ENCODE measurements at regions not wholly inside any gene's neighbourhood (a gene's known extent, or its start where the extent isn't known, plus 50 kb on each side); places are given as distances from the start of the nearest gene placed in this dataset.

DNA sequence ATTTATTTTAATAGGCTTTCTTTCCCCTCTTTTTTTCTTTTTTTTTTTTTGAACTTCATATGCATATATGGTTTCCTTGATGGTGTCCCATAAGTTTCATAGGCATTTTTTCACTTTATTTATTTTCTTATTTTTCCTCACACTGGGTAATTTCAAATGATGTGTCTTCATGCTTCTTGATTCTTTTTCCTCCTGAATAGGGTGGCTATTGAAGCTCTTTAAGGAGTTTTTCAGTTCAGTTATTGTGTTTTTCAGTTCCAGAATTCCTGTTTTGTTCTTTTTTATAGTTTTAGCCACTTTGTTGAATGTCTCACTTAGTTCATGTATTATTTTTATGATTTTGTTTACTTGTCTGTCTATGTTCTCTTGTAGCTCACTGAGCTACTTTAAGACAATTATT is 273.2 kb downstream of the NFKBIZ start:
- H3K27me3 Mint-ChIP-seq = no peaks in the 10 kb centered on the region
- ChIA-PET CTCF (interaction anchor here (1.0 to 1.2 kb wide), 2 partner anchors 18 to 310 kb away, joined by 3 read pairs; no protein-coding TSS in a partner anchor), POLR2A (no interaction called here)
- H3K4me3 Mint-ChIP-seq = no peak overlapping the region
- intact Hi-C loops (cut with DNase I, micrococcal nuclease) = no loop called here
- H3K36me3 Mint-ChIP-seq (ENCODE audit: low read depth) = peaks cover 6% of the 10 kb centered on the region
- H3K4me1 Mint-ChIP-seq = peaks cover 10% of the 10 kb centered on the region
- ATAC-seq (no peak), DNase-seq (no peak)
- no peak overlapping the region for H3K27ac Mint-ChIP-seq
- H3K9me3 Mint-ChIP-seq (ENCODE audit: low read depth) = peaks cover 20% of the 10 kb centered on the region

DNA sequence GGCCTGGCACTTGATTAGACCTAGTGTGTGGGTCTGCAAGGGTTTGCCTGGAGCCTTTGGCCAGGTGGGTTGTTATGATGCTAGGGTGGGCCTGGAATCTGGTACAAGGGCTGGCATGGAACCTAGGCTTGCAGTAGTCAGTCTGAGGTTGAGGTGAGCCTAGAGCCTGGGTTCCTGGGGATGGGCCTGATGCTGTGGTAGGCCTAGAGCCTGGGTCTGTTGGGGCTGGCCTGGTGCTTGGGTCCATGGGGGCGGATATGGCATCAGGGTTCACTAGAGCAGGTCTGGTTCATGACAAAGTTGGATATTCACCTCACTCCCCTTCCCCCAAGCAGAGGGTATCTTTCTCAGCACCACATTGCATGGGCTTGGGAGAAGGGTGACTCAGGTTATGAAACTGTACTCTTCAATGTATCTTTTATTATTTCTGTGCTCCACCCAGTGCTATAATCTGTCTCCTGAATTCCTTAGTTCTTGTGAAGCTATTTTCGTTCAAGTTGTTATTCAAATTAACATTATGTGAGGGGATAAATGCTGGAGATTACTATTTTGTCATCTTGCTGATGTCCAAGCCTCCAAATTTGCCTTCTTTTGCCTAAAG is 274.4 kb downstream of the NFKBIZ start:
- ChIA-PET CTCF (no interaction called here), POLR2A (no interaction called here)
- Mint-ChIP-seq H3K9me3 (ENCODE audit: low read depth) (peaks cover 22% of the 10 kb centered on the region), H3K4me3 (no peak overlapping the region), H3K36me3 (ENCODE audit: low read depth) (peaks cover 6% of the 10 kb centered on the region), H3K4me1 (peaks cover 10% of the 10 kb centered on the region), H3K27me3 (no peaks in the 10 kb centered on the region), H3K27ac (no peak overlapping the region)
- DNase-seq = no peak
- ATAC-seq = no peak
- intact Hi-C loops (cut with DNase I, micrococcal nuclease) = no loop called here

DNA sequence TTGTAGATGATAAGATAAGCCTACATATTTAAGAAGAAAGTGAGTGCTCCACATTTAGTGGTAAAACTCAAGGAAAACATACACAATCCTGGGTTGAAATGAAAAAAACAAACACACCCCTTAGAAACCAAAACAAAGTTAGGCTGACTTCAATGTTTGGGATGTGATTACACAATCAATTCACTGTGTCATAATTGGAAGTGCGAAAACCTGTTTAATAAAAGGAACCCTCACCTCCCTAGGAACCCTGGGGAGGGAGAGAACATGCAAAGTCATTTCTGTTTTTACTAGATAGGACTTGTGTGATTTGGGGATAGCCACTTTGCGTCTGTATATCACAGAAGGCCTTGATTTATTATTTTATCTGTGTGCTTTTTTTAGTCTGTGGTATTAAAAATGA is 275.0 kb downstream of the NFKBIZ start:
- Mint-ChIP-seq H3K27ac (no peak overlapping the region), H3K9me3 (ENCODE audit: low read depth) (peaks cover 22% of the 10 kb centered on the region), H3K27me3 (no peaks in the 10 kb centered on the region), H3K4me3 (no peak overlapping the region), H3K36me3 (ENCODE audit: low read depth) (peaks cover 6% of the 10 kb centered on the region), H3K4me1 (peaks cover 9% of the 10 kb centered on the region)
- ChIA-PET CTCF (no interaction called here), POLR2A (no interaction called here)
- no peak for DNase-seq
- intact Hi-C loops (cut with DNase I, micrococcal nuclease) = no loop called here
- ATAC-seq = no peak

DNA sequence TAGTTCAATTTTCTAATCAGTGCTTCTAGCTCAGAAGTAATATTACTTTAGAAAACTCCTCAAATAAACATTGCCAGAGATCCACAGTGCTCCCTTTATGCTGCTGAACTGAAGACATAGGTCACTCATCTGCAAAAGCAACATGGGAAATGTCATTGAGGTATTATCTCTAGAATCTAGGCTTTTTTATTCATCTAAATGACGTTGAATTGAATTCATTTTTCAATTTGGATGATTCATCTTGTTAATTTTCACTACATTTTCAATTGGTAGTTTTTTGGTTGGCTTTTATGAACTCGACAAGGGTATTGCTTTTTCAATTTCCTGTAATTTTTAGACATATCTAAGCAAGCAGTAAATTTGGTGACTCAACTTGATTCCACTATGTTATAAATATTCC is 275.4 kb downstream of the NFKBIZ start:
- CTCF ChIA-PET = interaction anchor here (1.0 kb wide), 1 partner anchor 12 kb away, joined by 3 read pairs; no protein-coding TSS in a partner anchor
- Mint-ChIP-seq H3K36me3 (ENCODE audit: low read depth) (peaks cover 6% of the 10 kb centered on the region), H3K4me3 (no peak overlapping the region), H3K27ac (no peak overlapping the region), H3K27me3 (no peaks in the 10 kb centered on the region), H3K4me1 (peaks cover 11% of the 10 kb centered on the region), H3K9me3 (ENCODE audit: low read depth) (peaks cover 22% of the 10 kb centered on the region)
- ATAC-seq (no peak), DNase-seq (no peak)
- intact Hi-C loops (cut with DNase I, micrococcal nuclease) = no loop called here
- POLR2A ChIA-PET = no interaction called here

DNA sequence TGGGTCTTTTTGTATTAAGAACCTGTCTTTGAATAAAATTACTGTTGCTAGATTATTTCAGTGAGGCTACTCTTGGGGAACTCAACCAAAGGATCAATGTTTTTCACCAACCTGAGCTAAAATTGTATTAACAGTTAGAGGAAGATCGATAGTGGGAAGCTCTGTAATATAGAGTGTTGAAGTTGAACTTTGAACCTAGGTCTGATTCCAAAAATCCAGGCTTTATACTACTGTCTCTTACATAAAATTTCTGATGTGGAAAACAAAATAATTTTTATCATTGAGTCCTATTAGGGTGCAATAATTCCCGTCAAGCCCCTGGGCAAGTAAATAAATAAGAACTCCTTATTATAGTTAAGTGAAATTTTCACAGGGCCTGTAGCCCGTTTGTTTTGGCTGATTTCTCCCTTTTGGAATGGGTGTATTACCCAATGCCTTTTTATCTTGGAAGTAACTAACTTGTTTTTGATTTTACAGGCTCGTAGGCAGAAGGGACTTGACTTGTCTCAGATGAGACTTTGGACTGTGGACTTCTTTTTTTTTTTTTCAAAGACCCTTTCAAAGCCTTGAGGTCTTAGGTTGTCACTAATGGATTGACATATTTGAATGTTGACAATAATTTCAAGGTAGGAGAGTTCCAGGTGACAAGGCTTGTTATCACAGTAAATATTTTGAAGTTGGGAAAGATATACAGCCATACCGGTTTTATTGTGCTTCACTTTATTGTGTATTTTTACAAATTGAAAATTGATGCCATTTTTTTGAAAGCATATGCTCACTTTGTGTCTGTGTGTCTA is 276.1 kb downstream of the NFKBIZ start:
- H3K27ac Mint-ChIP-seq = no peak overlapping the region
- no peaks in the 10 kb centered on the region for H3K27me3 Mint-ChIP-seq
- CTCF ChIA-PET = interaction anchor here (1.0 kb wide), 1 partner anchor 12 kb away, joined by 3 read pairs; no protein-coding TSS in a partner anchor
- POLR2A ChIA-PET = no interaction called here
- intact Hi-C loops (cut with DNase I, micrococcal nuclease) = no loop called here
- H3K4me3 Mint-ChIP-seq = no peak overlapping the region
- DNase-seq = no peak
- ATAC-seq = no peak
- peaks cover 18% of the 10 kb centered on the region for H3K4me1 Mint-ChIP-seq
- H3K36me3 Mint-ChIP-seq (ENCODE audit: low read depth) = peaks cover 6% of the 10 kb centered on the region
- peaks cover 19% of the 10 kb centered on the region for H3K9me3 Mint-ChIP-seq (ENCODE audit: low read depth)

DNA sequence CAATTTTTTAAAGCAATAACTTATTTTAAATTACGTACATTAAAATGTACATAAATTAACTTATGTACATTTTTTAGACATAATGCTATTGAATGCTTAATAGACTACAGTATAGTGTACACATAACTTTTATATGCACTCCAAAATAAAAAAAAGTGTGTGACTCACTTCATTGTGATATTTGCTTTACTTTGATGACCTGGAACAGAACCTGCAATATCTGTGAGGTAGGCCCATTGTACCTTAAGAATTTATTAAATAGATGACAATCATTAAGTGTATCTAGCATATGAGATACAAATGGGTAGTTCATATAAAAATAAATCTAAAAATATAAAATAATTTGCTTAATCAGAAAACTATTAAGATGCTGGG is 276.7 kb downstream of the NFKBIZ start:
- Mint-ChIP-seq H3K27ac (no peak overlapping the region), H3K9me3 (ENCODE audit: low read depth) (peaks cover 16% of the 10 kb centered on the region)

DNA sequence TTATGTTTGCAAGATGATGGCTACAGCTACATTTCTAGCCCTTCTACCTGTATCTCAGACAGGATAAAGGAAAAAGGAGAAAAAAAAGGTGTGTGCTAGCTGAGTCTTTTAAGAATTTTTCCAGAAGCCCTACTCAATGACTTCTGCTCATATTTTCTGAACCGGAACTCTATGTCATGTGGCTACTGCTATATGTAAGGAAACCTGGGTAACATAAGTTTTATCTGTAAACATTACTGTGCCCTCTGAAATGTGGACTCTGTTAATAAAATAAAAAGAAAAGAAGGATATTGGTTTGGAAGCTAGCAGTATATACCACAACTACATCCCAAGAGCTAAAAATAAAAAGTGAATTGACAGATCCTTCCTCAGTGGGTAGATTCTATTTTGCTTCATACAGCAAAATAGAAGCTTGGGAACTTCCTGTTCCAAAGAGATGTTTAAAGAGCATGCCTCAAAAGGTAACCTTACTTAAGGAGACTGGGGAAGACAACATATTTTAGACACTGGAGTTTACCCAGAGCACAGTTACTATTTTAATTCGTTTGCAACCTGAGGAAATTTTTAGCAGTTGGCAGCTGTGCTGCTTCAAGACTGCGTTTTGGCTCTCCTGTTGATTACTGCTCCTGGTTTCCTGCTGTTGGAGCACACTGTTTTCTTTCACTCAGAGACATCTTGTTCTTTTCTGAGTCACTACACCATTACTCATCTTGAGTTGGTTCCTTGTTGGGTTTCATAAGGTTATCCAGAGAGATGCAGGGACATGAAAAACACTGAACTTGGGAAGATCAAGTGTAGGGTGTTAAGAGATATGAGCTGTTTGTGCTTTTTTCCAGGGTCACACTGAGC is 280.7 kb downstream of the NFKBIZ start:
- peak; percentile 94 for ATAC-seq
- no peaks in the 10 kb centered on the region for H3K27me3 Mint-ChIP-seq
- no peak overlapping the region for H3K4me3 Mint-ChIP-seq
- H3K4me1 Mint-ChIP-seq = peaks cover 21% of the 10 kb centered on the region
- intact Hi-C loops (cut with DNase I, micrococcal nuclease) = loop anchor here in 1 of 2 experiments (5.0 kb wide), 1 partner anchor 278 kb away; no protein-coding TSS in a partner anchor
- no peaks in the 10 kb centered on the region for H3K36me3 Mint-ChIP-seq (ENCODE audit: low read depth)
- H3K9me3 Mint-ChIP-seq (ENCODE audit: low read depth) = peaks cover 3% of the 10 kb centered on the region
- DNase-seq = no peak
- ChIA-PET POLR2A (no interaction called here), CTCF (interaction anchor here (0.6 to 1.1 kb wide), 3 partner anchors 99 to 329 kb away, joined by 3 to 4 read pairs (median 3); no protein-coding TSS in a partner anchor)
- H3K27ac Mint-ChIP-seq = peak overlapping the region; percentile 49

More for the DNA sequence above, 276.7 kb downstream of the NFKBIZ start:
- Mint-ChIP-seq H3K27me3 (no peaks in the 10 kb centered on the region), H3K4me3 (no peak overlapping the region), H3K4me1 (peaks cover 23% of the 10 kb centered on the region), H3K36me3 (ENCODE audit: low read depth) (peaks cover 6% of the 10 kb centered on the region)
- ChIA-PET CTCF (no interaction called here), POLR2A (no interaction called here)
- no peak for ATAC-seq
- intact Hi-C loops (cut with DNase I, micrococcal nuclease) = no loop called here
- no peak for DNase-seq

DNA sequence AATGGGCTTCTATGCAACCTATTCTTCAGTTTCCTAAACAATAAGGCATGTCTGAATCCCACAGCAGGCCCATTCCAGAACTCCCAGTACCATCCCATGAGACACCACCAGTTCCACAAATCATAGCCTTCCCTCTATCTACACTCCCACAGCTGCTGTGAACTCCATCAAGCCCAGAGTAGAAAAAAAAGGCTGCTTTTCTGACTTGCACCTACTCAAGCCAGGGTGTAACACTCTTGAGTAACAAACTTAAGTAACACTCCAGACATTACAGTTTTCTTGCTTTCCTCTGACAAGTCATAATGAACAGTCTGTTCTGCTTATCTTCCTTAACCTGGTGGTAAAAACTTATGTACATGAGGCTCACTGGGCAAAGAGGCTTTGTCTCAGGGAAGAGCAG is 283.1 kb downstream of the NFKBIZ start:
- no peaks in the 10 kb centered on the region for H3K36me3 Mint-ChIP-seq (ENCODE audit: low read depth)
- DNase-seq (no peak), ATAC-seq (peak; percentile 37)
- CTCF ChIA-PET = no interaction called here
- peaks cover 2% of the 10 kb centered on the region for H3K9me3 Mint-ChIP-seq (ENCODE audit: low read depth)
- intact Hi-C loops (cut with DNase I, micrococcal nuclease) = loop anchor here in 1 of 2 experiments (5.0 kb wide), 1 partner anchor 280 kb away; no protein-coding TSS in a partner anchor
- peaks cover 27% of the 10 kb centered on the region for H3K4me1 Mint-ChIP-seq
- H3K27me3 Mint-ChIP-seq = peaks cover 2% of the 10 kb centered on the region
- no peak overlapping the region for H3K4me3 Mint-ChIP-seq
- POLR2A ChIA-PET = no interaction called here
- H3K27ac Mint-ChIP-seq = no peak overlapping the region

DNA sequence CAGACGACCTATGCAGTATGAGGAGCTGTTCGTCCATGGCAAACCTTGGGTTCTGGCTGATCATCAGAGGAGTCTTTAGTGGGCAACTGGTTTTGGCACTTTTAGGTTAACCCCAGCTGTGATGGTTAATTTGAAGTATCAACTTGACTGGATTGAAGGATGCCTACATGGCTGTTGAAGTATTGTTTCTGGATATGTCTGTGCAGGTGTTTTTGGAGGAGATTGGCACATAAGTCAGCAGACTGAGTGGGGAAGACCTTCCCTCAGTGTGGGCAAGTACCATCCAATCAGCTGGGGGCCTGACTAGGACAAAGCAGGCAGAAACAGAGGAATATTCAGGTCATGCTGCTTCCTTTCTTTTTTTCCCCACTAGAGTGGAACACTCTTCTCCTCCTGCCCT is 284.1 kb downstream of the NFKBIZ start:
- Mint-ChIP-seq H3K36me3 (ENCODE audit: low read depth) (no peaks in the 10 kb centered on the region), H3K27me3 (peaks cover 2% of the 10 kb centered on the region), H3K4me3 (no peak overlapping the region), H3K27ac (no peak overlapping the region), H3K9me3 (ENCODE audit: low read depth) (no peaks in the 10 kb centered on the region), H3K4me1 (peaks cover 27% of the 10 kb centered on the region)
- intact Hi-C loops (cut with DNase I, micrococcal nuclease) = loop anchor here in 1 of 2 experiments (5.0 kb wide), 1 partner anchor 281 kb away; no protein-coding TSS in a partner anchor
- DNase-seq (no peak), ATAC-seq (peak; percentile 42)
- ChIA-PET CTCF (interaction anchor here (1.2 kb wide), 1 partner anchor 9 kb away, joined by 5 read pairs; no protein-coding TSS in a partner anchor), POLR2A (no interaction called here)

DNA sequence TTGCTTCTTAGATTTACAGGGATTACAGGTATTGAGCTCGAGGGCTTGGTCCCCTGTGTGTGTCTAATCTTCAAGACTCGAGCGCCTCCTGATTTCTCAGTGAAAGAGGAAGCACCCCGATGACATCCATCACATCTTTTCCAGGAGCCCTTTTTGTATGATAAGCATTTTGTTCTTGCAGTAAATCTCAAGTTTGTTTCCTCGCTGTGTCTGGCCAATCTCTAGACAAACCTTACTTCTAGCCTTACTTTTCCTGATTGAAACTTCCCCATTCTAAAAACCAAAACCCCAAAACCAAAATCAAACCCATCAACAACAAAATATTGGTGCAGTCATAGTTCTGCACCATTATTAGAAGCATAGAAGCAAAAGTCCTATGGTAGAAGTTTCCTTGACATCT is 286.0 kb downstream of the NFKBIZ start:
- POLR2A ChIA-PET = no interaction called here
- peaks cover 17% of the 10 kb centered on the region for H3K4me1 Mint-ChIP-seq
- no peaks in the 10 kb centered on the region for H3K9me3 Mint-ChIP-seq (ENCODE audit: low read depth)
- H3K27me3 Mint-ChIP-seq = peaks cover 2% of the 10 kb centered on the region
- no peak for DNase-seq
- H3K4me3 Mint-ChIP-seq = no peak overlapping the region
- CTCF ChIA-PET = interaction anchor here (0.6 to 1.3 kb wide), 2 partner anchors 12 to 118 kb away, joined by 3 to 6 read pairs; no protein-coding TSS in a partner anchor
- H3K36me3 Mint-ChIP-seq (ENCODE audit: low read depth) = no peaks in the 10 kb centered on the region
- ATAC-seq = no peak
- H3K27ac Mint-ChIP-seq = no peak overlapping the region
- intact Hi-C loops (cut with DNase I, micrococcal nuclease) = no loop called here

DNA sequence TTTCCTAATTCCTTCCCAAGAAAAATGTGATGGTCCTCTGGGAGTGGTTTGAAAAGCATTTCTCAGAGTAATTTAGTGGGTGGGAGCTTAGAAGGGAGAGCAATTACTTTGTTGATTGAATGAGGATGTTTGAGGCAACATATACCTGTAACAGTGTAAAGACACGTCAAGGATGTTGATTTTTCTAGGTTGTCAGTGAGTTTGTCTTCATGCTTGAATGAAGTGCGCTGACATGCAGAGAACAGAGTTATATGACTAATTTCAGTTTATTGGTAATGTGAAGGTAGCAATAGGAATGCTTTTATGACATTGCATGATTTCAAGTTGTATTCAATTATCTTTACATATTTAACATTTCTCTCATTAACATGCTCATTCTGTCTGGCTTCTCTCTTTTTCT is 286.9 kb downstream of the NFKBIZ start:
- Mint-ChIP-seq H3K36me3 (ENCODE audit: low read depth) (no peaks in the 10 kb centered on the region), H3K4me1 (peaks cover 10% of the 10 kb centered on the region), H3K9me3 (ENCODE audit: low read depth) (no peaks in the 10 kb centered on the region), H3K4me3 (no peak overlapping the region), H3K27me3 (peaks cover 2% of the 10 kb centered on the region), H3K27ac (no peak overlapping the region)
- DNase-seq (no peak), ATAC-seq (no peak)
- intact Hi-C loops (cut with DNase I, micrococcal nuclease) = no loop called here
- POLR2A ChIA-PET = no interaction called here
- CTCF ChIA-PET = no interaction called here
